GDM1 (cell line): ENCODE measurements at regions not wholly inside any gene's neighbourhood (a gene's known extent, or its start where the extent isn't known, plus 50 kb on each side); places are given as distances from the start of the nearest gene placed in this dataset.
"Not testable (repeated sequence)": the region's sequence is repeated elsewhere in the genome, so short reads cannot be mapped to it uniquely, and the experiment has no call there.

ENCODE experiments used
- DNase-seq: peaks from one replicate; lab custom pipeline; 2025; lab: John Stamatoyannopoulos, UW

GRCh38 chr4:63275491-63275890 is 1133.8 kb downstream of the TECRL start:
- no peak for DNase-seq

GRCh38 chr4:63269156-63269555 is 1140.1 kb downstream of the TECRL start:
- DNase-seq, result no peak

GRCh38 chr4:63233671-63234070 is 1175.6 kb downstream of the TECRL start:
- no peak for DNase-seq

- no peak for DNase-seq
Observed at GRCh38 chr4:63232058-63232457, 1177.2 kb downstream of the TECRL start.

GRCh38 chr4:63226229-63226628 is 1183.0 kb downstream of the TECRL start:
- DNase-seq, result no peak

- no peak for DNase-seq
Observed at GRCh38 chr4:63222466-63222865, 1186.8 kb downstream of the TECRL start.

GRCh38 chr4:63221477-63221876 is 1187.8 kb downstream of the TECRL start:
- no peak for DNase-seq

GRCh38 chr4:63218856-63219255 is 1190.4 kb downstream of the TECRL start:
- no peak for DNase-seq

- no peak for DNase-seq
Observed at GRCh38 chr4:63214076-63214475, 1195.2 kb downstream of the TECRL start.

- DNase-seq, result no peak
Observed at GRCh38 chr4:63211776-63212479, 1197.3 kb downstream of the TECRL start.

- no peak for DNase-seq
Observed at GRCh38 chr4:63211375-63211774, 1197.9 kb downstream of the TECRL start.

GRCh38 chr4:63193029-63193428 is 1216.2 kb downstream of the TECRL start:
- not testable (repeated sequence) for DNase-seq

- no peak for DNase-seq
Observed at GRCh38 chr4:63171341-63171740, 1237.9 kb downstream of the TECRL start.

GRCh38 chr4:63170923-63171322 is 1238.3 kb downstream of the TECRL start:
- no peak for DNase-seq

- no peak for DNase-seq
Observed at GRCh38 chr4:63169836-63170235, 1239.4 kb downstream of the TECRL start.

GRCh38 chr4:63155561-63155960 is 1253.7 kb downstream of the TECRL start:
- DNase-seq, result no peak

GRCh38 chr4:63123441-63123840 is 1285.8 kb downstream of the TECRL start:
- DNase-seq, result no peak

GRCh38 chr4:63122955-63123354 is 1286.3 kb downstream of the TECRL start:
- no peak for DNase-seq

- DNase-seq, result no peak
Observed at GRCh38 chr4:63106600-63106999, 1302.7 kb downstream of the TECRL start.

- DNase-seq, result no peak
Observed at GRCh38 chr4:63105839-63106238, 1303.4 kb downstream of the TECRL start.

- no peak for DNase-seq
Observed at GRCh38 chr4:63090641-63091040, 1318.6 kb downstream of the TECRL start.

- DNase-seq, result no peak
Observed at GRCh38 chr4:63085091-63085490, 1324.2 kb downstream of the TECRL start.

- no peak for DNase-seq
Observed at GRCh38 chr4:63080934-63081333, 1328.3 kb downstream of the TECRL start.

GRCh38 chr4:63063760-63064159 is 1345.5 kb downstream of the TECRL start:
- DNase-seq, result no peak
